Retinal pigment epithelial cell (primary cell): ENCODE measurements at regions not wholly inside any gene's neighbourhood (a gene's known extent, or its start where the extent isn't known, plus 50 kb on each side); places are given as distances from the start of the nearest gene placed in this dataset.

Source experiments
- DNase-seq: peaks from one replicate; pipeline ENCODE4 v3.0.0-alpha.2; 2010; ENCODE audit warnings: low read depth
- H3K4me3 ChIP-seq: 2 replicates; pipeline ENCODE4 v1.5.1; 2011; ENCODE audit warnings: mild to moderate bottlenecking, low read length, control low read depth, moderate library complexity
- CTCF ChIP-seq: conservative IDR thresholded peaks from 2 replicates; pipeline ENCODE4 v1.5.1; 2011; ENCODE audit warnings: low read depth, low read length, control low read depth, inconsistent platforms

DNA sequence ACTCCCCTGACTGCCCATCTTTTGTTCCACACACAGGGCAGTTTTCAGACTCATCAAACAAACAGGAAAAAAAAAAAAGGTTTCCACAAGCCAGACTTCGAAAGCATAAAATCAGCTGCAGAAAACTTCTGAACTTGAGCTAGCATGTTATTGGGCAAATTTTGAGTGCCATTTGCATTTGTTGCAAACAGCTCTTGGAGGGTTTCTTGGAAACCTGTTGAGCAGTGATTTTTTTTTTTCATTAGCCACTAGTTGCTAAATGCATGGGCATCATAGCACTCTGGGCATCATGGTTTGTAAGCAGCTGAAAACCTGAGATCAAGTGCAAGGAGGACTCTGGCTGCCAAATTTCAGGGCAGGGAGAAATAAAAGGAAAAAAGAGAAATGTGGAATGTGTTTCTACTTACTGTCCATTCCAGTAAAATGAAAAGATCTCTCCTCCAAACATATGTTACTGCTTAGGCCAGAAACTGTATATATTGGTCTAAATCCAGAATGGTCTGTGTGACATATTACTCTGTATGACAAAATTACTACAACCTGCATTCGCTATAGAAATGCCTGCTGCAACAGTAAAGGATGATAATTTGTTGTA lies 85.2 kb upstream of the SMIM23 start:
- H3K4me3 ChIP-seq: no peak overlapping the region
- no peak for DNase-seq
- no peak for TF ChIP-seq CTCF

GRCh38 chr5:171701100-171701541 lies 84.5 kb upstream of the SMIM23 start:
- DNase-seq: no peak
- no peak overlapping the region for H3K4me3 ChIP-seq
- no peak for TF ChIP-seq CTCF

DNA sequence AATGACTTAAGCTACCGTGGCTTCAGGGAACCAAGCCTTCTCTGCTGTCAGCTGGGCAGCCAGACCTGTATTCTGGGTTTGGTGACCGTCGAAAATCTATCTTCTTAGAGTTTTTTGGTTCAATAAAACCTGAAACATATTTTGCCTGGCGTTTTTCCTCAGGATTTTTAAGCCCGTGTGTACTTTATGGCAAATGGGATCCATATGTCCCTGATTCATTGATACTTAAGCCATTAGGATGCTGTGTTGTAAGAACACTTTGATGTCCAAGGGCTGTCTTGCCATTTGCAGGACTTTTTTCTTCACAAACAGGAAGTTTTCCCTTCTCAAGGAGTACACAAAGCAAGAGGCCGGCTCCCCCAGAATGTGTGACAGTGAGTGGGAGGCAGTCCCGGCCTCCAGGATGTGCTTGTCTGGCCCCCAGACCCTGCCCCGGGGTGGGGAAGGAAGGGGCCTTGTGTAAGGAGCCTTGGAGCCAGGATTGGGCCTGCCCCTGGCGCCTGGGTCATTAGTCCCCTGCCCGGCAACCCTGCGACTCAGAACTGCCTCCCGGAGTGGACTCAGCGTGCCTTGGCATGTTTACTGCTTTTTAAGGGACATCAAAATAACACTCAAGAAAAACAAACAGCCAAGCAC lies 83.4 kb upstream of the SMIM23 start:
- no peak for DNase-seq
- no peak for TF ChIP-seq CTCF
- no peak overlapping the region for H3K4me3 ChIP-seq

GRCh38 chr5:171703146-171703545 lies 82.5 kb upstream of the SMIM23 start:
- no peak overlapping the region for H3K4me3 ChIP-seq
- DNase-seq: no peak
- no peak for TF ChIP-seq CTCF

DNA sequence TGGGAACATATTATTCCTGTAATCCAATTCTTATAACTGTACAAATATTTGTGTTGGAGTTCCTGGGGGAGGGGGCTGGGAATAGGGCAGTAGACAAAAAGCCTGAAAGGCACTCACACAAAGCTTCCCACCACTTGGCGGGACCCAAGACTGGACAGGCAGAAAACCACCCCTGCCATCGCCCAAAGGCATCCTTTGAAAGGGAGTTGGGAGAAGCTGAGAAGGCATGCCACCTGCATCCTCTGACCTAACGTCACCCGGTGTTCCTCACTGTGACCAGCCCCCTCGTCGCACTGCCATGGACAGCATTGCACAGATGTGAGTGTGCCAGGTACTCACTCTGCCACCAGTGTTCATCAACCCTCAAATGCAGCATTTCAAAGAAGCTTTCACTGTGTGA lies 80.6 kb upstream of the SMIM23 start:
- DNase-seq: no peak
- TF ChIP-seq CTCF: no peak
- H3K4me3 ChIP-seq: no peak overlapping the region

- H3K4me3 ChIP-seq: no peak overlapping the region
- no peak for TF ChIP-seq CTCF
- DNase-seq: no peak
These were observed 79.7 kb upstream of the SMIM23 start for GRCh38 chr5:171705830-171706468.
